Cardiac fibroblast (primary cell): ENCODE measurements at regions not wholly inside any gene's neighbourhood (a gene's known extent, or its start where the extent isn't known, plus 50 kb on each side); places are given as distances from the start of the nearest gene placed in this dataset.
"Not testable (repeated sequence)": the region's sequence is repeated elsewhere in the genome, so short reads cannot be mapped to it uniquely, and the experiment has no call there.

Experiments
- DNase-seq, 2 donors: peaks; one replicate each; pipeline versions ENCODE4 v3.0.0 to v3.0.0-alpha.2; 2010; ENCODE audit warnings: low read depth in 2 of 2
- H3K4me3 ChIP-seq, 2 donors: replicated peaks in 1 of 2; 1 replicate in 1 of 2; 2 replicates in 1 of 2; pipeline ENCODE4 v1.5.1; 2011; ENCODE audit warnings: low read depth in 2 of 2, low read length in 2 of 2, mild to moderate bottlenecking in 2 of 2, moderate library complexity in 1 of 2
- CTCF ChIP-seq: IDR thresholded peaks from one replicate; pipeline ENCODE4 v1.5.1; 2011; ENCODE audit warnings: low read depth, mild to moderate bottlenecking, low read length, inconsistent platforms

GRCh38 chr14:105905456-105905855 lies 379.1 kb downstream of the TMEM121 start:
- TF ChIP-seq CTCF, result no peak
- no peak overlapping the region for H3K4me3 ChIP-seq
- no peak for DNase-seq

DNA sequence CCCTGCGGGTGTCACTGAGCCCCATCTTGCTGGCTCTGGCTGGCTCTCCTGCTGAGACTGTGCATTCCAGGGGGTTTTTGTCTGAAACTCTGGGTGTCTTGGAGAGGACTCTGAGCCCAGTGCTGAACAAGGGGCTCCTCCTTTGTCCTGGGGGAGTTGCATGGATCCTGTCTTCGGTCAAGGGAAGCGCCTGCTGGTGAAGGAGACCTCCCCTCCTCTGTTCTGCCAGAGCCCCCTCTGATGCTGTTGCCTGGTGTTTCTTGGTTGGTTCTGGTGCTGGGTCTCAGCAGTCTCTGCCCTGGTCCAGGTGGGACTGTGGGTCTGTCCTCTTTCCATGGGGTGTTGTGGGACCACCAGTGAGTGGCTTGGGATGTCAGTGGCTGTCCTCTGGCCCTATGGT lies 380.9 kb downstream of the TMEM121 start:
- no peak for DNase-seq
- H3K4me3 ChIP-seq, result no peak overlapping the region
- no peak for TF ChIP-seq CTCF

DNA sequence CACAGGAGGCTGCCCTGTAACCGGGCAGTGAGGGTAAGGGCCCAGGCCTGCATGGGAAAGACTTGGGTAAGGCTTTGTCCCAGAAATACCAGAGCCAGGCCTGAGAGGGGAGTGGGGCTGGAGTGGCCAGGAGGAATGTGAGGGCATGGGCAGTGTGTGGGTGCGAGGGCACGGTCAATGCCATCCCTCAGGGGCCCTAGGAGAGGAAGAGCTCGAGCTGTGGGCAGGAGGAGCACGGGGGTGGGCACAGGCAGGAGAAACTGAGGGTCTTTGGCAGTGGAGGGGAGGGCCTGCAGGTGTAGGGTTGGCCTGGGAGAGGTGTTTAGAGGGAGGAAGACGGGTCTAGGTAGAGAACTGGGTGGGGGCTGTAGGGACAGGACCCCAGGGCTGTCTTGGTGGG lies 381.6 kb downstream of the TMEM121 start:
- H3K4me3 ChIP-seq, result no peak overlapping the region
- TF ChIP-seq CTCF, result no peak
- DNase-seq, result no peak

DNA sequence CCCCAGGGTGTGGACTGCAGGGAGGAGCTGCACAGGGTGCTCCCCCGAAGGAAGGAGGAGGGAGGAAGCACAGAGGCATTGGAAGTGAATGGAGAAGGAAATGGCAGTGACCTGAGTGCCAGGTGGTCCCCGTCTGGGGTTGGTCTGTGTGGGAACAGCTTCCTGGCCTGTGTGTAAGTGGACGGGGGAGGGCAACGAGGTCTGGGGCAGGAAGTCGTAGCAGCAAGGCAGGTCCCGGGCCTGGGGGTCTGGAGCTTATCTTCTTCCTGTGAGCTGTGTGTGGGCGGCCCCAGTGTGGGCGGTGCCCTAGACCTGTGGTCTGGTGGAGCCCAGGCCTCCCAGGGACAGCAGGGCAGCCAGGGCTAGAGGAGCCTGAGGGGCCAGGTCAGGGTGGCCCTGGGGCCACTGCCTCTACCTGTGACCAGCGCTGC lies 382.1 kb downstream of the TMEM121 start:
- H3K4me3 ChIP-seq, result no peak overlapping the region
- TF ChIP-seq CTCF, result no peak
- no peak for DNase-seq

DNA sequence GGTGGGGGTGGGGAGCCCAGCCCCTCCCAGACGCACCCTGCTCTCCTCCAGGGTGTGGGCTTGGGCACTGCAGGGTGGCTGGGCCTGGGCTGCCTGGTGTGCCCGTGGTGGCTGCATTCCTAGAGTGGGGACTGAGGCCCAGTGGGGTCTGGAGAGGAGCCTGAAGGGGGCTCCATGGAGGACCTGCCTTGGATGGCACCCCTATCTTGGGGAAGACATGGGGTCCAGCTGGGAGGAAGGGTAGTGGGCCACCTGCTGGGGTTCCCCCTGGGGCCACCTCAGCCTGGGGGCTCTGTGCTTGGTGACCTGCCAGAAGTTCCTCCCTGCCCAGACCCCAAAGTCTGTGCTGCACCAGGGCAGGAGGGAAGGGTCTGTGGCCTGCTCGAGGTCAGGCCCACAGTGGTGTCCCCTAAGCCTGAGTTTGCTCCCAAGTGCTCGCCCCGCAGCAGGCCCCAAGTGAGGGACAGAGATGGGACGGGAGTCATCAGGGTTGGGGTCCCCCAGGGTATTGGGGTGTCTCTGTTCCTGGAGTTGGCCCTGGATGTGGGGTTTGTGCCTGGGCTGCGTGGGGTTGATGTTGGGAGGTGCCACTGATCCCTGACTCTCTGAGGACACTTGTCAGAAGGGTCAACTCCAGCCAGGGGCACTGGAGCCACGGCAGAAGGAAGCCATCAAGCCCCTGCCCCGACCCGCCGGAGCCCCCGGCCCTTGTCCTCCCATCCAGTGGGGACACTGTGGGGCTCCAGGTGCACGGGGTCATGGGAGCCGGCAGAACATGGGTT lies 382.9 kb downstream of the TMEM121 start:
- no peak for TF ChIP-seq CTCF
- DNase-seq, result no peak

DNA sequence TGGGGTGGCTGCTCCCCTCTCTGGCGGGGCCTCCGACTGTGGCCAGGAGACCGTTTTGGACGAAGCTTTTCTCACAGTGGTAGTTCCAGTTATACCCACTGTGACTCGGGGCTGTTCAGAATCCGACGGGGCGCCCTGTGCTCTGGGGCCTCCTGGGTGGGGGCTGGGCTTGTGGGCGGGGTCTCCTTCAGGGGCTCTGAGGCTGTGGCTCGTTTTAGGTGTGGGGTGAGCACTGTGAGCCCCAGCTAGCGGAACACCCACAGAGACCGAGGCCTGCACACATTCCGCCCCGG lies 383.4 kb downstream of the TMEM121 start:
- not testable (repeated sequence) for DNase-seq, H3K4me3 ChIP-seq

More for the DNA sequence above, 382.9 kb downstream of the TMEM121 start:
- no peak overlapping the region for H3K4me3 ChIP-seq

- no peak for DNase-seq
- no peak for TF ChIP-seq CTCF
- H3K4me3 ChIP-seq, result no peak overlapping the region
These were observed 384.0 kb downstream of the TMEM121 start for GRCh38 chr14:105910426-105910825.
